ENCODE measurements at regions not wholly inside any gene's neighbourhood (a gene's known extent, or its start where the extent isn't known, plus 50 kb on each side); places are given as distances from the start of the nearest gene placed in this dataset.

- H3K27ac ChIP-seq, result no peak overlapping the region
- TF ChIP-seq ZFX (IDR thresholded peaks at IDR 0.05; ENCODE audit: borderline replicate concordance) (no peak), CTCF (IDR thresholded peaks at IDR 0.05) (no peak)
Measured at GRCh38 chr10:21061982-21062381, 164.9 kb upstream of the NEBL start.

GRCh38 chr10:21061184-21061583 lies 164.1 kb upstream of the NEBL start:
- no peak overlapping the region for H3K27ac ChIP-seq
- TF ChIP-seq ZFX (IDR thresholded peaks at IDR 0.05; ENCODE audit: borderline replicate concordance) (no peak), CTCF (IDR thresholded peaks at IDR 0.05) (no peak)

DNA sequence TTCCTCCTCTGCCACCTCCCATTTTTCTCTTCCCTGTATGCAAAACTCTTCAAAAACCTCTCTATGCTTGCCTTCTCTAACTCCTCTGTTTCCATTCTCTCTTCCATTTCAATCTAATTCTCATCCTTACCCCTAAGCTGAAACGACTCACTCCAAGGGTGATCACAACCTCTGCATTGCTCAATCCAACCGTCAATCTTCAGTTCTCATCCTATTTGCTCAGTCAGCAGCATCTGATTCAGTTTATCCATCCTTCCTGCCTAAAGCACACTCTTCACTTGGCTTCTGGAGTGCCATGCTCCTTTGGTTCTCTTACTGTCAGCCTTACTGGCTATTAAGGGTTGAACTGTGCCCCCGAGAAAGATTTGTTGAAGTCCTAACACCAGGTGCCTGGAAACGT lies 163.5 kb upstream of the NEBL start:
- TF ChIP-seq CTCF (IDR thresholded peaks at IDR 0.05) (no peak), ZFX (IDR thresholded peaks at IDR 0.05; ENCODE audit: borderline replicate concordance) (no peak)
- H3K27ac ChIP-seq, result no peak overlapping the region

GRCh38 chr10:21057989-21058388 lies 160.9 kb upstream of the NEBL start:
- TF ChIP-seq CTCF (IDR thresholded peaks at IDR 0.05) (no peak), ZFX (IDR thresholded peaks at IDR 0.05; ENCODE audit: borderline replicate concordance) (no peak)
- no peak overlapping the region for H3K27ac ChIP-seq

GRCh38 chr10:21057436-21057835 lies 160.3 kb upstream of the NEBL start:
- TF ChIP-seq ZFX (IDR thresholded peaks at IDR 0.05; ENCODE audit: borderline replicate concordance), result no peak
- TF ChIP-seq CTCF (IDR thresholded peaks at IDR 0.05), result no peak
- no peak overlapping the region for H3K27ac ChIP-seq

DNA sequence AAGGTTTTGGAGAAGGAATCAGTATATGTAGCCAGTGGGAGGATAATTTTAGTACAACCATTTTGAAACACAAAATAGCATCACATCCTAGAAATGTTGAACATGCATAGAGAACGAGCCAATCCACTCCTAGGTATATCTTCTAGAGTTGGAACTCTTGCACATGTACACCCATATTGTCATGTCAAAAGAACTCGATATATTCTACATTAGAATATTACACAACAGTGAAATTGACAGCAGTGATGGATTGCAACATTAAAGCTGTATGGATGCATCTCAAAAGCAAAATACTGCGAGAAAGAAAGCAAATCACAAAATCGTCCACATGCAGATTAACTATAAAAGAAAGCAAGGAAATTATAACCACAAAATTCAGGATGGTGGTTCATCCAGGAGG lies 159.3 kb upstream of the NEBL start:
- no peak overlapping the region for H3K27ac ChIP-seq
- TF ChIP-seq CTCF (IDR thresholded peaks at IDR 0.05), result no peak
- TF ChIP-seq ZFX (IDR thresholded peaks at IDR 0.05; ENCODE audit: borderline replicate concordance), result no peak

GRCh38 chr10:21055339-21056135 lies 158.4 kb upstream of the NEBL start:
- TF ChIP-seq ZFX (IDR thresholded peaks at IDR 0.05; ENCODE audit: borderline replicate concordance), result no peak
- TF ChIP-seq CTCF (IDR thresholded peaks at IDR 0.05), result no peak
- no peak overlapping the region for H3K27ac ChIP-seq
